ENCODE measurements at regions not wholly inside any gene's neighbourhood (a gene's known extent, or its start where the extent isn't known, plus 50 kb on each side); places are given as distances from the start of the nearest gene placed in this dataset.
"Not testable (repeated sequence)": the region's sequence is repeated elsewhere in the genome, so short reads cannot be mapped to it uniquely, and the experiment has no call there.

DNA sequence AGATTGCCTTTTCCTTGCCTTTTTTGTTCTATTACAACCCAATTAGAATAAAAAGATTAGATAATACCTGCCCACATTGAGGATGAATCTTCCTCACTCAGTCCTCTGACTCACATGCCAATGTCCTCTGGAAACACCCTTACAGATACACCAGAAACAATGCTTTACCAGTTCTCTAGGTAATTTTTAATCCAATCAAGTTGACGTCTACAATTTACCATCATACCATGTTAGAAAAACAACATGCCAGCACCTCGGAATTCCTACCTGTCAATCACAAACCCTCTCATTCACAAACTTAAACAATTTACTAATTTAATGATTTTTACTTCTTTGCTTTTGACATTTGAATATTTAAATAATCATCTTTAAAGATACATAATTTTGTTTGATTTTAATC lies 953.8 kb downstream of the TRHDE start:
- H3K4me3 ChIP-seq (ENCODE audit: low read depth, low read length), result no peak overlapping the region
- in situ Hi-C loops (cut with HindIII; ENCODE audit: low sequenced_read_pairs), result no loop called here
- no peak for DNase-seq (ENCODE audit: low read depth, low spot score)
- no peak for TF ChIP-seq CTCF (IDR thresholded peaks at IDR 0.05; ENCODE audit: low read depth, low read length)

DNA sequence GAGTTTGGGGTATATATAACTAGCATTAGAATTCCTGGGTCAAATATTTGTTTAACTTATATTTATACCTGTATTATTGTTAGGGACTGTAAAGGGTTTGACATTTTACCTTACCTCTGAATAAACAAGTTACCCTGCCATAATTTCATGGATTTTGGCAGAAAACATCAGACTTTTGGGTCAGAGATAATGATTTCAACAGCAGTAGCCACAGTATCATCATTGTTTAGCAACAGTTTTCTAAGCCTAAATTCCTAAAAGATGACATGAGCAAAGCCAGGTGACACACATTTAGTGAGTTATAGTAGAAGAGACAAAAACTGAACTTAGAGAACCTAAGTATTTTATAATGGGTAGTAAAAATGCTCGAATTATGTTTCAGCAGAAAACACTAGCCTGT lies 954.4 kb downstream of the TRHDE start:
- in situ Hi-C loops (cut with HindIII; ENCODE audit: low sequenced_read_pairs), result no loop called here
- no peak for TF ChIP-seq CTCF (IDR thresholded peaks at IDR 0.05; ENCODE audit: low read depth, low read length)
- no peak overlapping the region for H3K4me3 ChIP-seq (ENCODE audit: low read depth, low read length)
- no peak for DNase-seq (ENCODE audit: low read depth, low spot score)

- DNase-seq (ENCODE audit: low read depth, low spot score); H3K4me3 ChIP-seq (ENCODE audit: low read depth, low read length); in situ Hi-C loops (cut with HindIII; ENCODE audit: low sequenced_read_pairs): not testable (repeated sequence)
Measured at GRCh38 chr12:73228828-73229227, 956.7 kb downstream of the TRHDE start.

DNA sequence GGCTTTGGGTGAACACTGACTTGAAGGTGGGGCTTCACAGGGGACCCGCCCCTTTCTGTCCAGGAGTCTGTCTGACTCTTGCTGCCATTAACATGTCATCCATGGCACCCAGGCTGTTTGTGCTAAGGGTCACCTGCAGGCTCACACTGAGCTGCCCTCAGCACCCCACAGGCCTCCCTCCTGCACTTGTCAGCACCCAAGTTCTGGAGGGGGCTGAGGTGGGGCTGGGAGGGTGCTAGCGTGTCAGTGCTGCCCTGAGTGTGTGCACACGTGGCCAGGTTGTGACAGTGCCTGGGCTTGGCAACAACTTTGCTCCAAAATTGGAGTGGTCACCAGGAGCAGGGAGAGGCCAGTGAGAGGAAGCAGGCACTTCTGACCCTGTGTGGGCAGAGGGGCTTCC lies 963.2 kb downstream of the TRHDE start:
- in situ Hi-C loops (cut with HindIII; ENCODE audit: low sequenced_read_pairs), result no loop called here
- H3K4me3 ChIP-seq (ENCODE audit: low read depth, low read length), result no peak overlapping the region
- TF ChIP-seq CTCF (IDR thresholded peaks at IDR 0.05; ENCODE audit: low read depth, low read length), result no peak
- no peak for DNase-seq (ENCODE audit: low read depth, low spot score)

- TF ChIP-seq CTCF (IDR thresholded peaks at IDR 0.05; ENCODE audit: low read depth, low read length), result no peak
- in situ Hi-C loops (cut with HindIII; ENCODE audit: low sequenced_read_pairs), result no loop called here
- DNase-seq (ENCODE audit: low read depth, low spot score), result no peak
- no peak overlapping the region for H3K4me3 ChIP-seq (ENCODE audit: low read depth, low read length)
Measured at GRCh38 chr12:73240110-73240509, 967.9 kb downstream of the TRHDE start.

GRCh38 chr12:73262788-73263381 lies 990.7 kb downstream of the TRHDE start:
- H3K4me3 ChIP-seq (ENCODE audit: low read depth, low read length), result no peak overlapping the region
- DNase-seq (ENCODE audit: low read depth, low spot score), result no peak
- in situ Hi-C loops (cut with HindIII; ENCODE audit: low sequenced_read_pairs), result no loop called here
- no peak for TF ChIP-seq CTCF (IDR thresholded peaks at IDR 0.05; ENCODE audit: low read depth, low read length)

- H3K4me3 ChIP-seq (ENCODE audit: low read depth, low read length), result no peak overlapping the region
- in situ Hi-C loops (cut with HindIII; ENCODE audit: low sequenced_read_pairs), result no loop called here
- no peak for TF ChIP-seq CTCF (IDR thresholded peaks at IDR 0.05; ENCODE audit: low read depth, low read length)
- no peak for DNase-seq (ENCODE audit: low read depth, low spot score)
Measured at GRCh38 chr12:73266206-73266605, 994.0 kb downstream of the TRHDE start.
